HEK293 (cell line): ENCODE measurements at regions not wholly inside any gene's neighbourhood (a gene's known extent, or its start where the extent isn't known, plus 50 kb on each side); places are given as distances from the start of the nearest gene placed in this dataset.
"Not testable (repeated sequence)": the region's sequence is repeated elsewhere in the genome, so short reads cannot be mapped to it uniquely, and the experiment has no call there.

Source experiments
- CTCF ChIA-PET: fragments of 350-600 bp; formaldehyde crosslinking; extraction: SDS; loops from one replicate; lab custom pipeline; 2021; ENCODE audit warnings: antibody characterized with exemption; lab: Yijun Ruan, JAX
- POLR2A ChIA-PET: fragments of 300-600 bp; formaldehyde crosslinking; extraction: SDS; loops from one replicate; lab custom pipeline; 2020; ENCODE audit warnings: antibody characterized with exemption, inconsistent platforms; lab: Yijun Ruan, JAX
- H3K27ac ChIP-seq: fragments of 200-500 bp; sonication (Bioruptor generic); 2 replicates; pipeline ENCODE4 v1.5.1; 2014; ENCODE audit warnings: low read depth, low read length, control low read depth, inconsistent platforms; ENCODE audit errors: extremely low read depth
- H3K36me3 ChIP-seq, 2 experiments: fragments of 200-500 bp in 1 of 2; sonication (Bioruptor generic) in 1 of 2; 1 replicate in 1 of 2; 2 replicates in 1 of 2; pipeline ENCODE4 v1.5.1; 2014 to 2017; ENCODE audit warnings: inconsistent platforms in 2 of 2, low read length in 2 of 2; ENCODE audit not compliant: control insufficient read depth in 2 of 2, insufficient read depth in 1 of 2
- H3K4me1 ChIP-seq: fragments of 200-500 bp; sonication (Bioruptor generic); 2 replicates; pipeline ENCODE4 v1.5.1; 2014; ENCODE audit warnings: mild to moderate bottlenecking, low read length, inconsistent platforms; ENCODE audit not compliant: control insufficient read depth, insufficient read depth
- H3K4me3 ChIP-seq: 2 replicates; pipeline ENCODE4 v1.5.1; 2011; ENCODE audit warnings: low read depth, mild to moderate bottlenecking, control low read depth, low read length, moderate library complexity
- H3K9me3 ChIP-seq: fragments of 200-500 bp; sonication (Bioruptor generic); 2 replicates; pipeline ENCODE4 v1.5.1; 2014; ENCODE audit warnings: low read depth, low read length, inconsistent platforms; ENCODE audit not compliant: control insufficient read depth, insufficient read depth
- PRDM1 ChIP-seq: fragments of 450-650 bp; formaldehyde crosslinking; IDR thresholded peaks from 2 replicates; pipeline ENCODE4; 2016; ENCODE audit warnings: missing biosample characterization, missing genetic modification characterization
- ZNF335 ChIP-seq: fragments of 450-650 bp; formaldehyde crosslinking; conservative IDR thresholded peaks from 2 replicates; pipeline ENCODE4 v1.5.1; 2016; ENCODE audit warnings: missing biosample characterization, missing genetic modification characterization

- CTCF ChIA-PET, H3K9me3 ChIP-seq, POLR2A ChIA-PET, H3K4me3 ChIP-seq, H3K27ac ChIP-seq, H3K4me1 ChIP-seq, H3K36me3 ChIP-seq: not testable (repeated sequence)
- peak; percentile 94 for TF ChIP-seq PRDM1 (tag by site-specific recombination)
These were observed 237.0 kb downstream of the ZNF37A start for GRCh38 chr10:38331106-38331505.

DNA sequence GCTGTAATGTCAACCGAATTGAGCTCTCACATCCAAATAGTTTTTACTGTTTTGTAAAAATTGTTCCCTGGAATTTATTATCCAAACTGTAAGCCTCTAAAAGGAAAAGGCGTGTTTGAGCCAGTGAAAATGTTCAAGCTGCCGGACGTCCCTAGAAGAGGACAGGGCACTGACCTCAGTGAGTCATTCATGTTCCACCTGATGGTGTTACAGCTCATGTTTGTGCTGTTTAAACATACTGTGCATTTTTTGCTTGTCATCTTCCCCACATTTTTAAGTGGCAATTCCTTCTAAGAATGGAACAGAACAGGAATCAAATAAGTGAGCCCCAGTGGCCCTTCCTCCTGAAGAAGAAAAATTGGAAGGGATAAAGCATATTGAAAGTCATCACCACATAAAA, 239.6 kb downstream of the ZNF37A start:
- H3K4me3 ChIP-seq, CTCF ChIA-PET, H3K36me3 ChIP-seq, H3K27ac ChIP-seq, POLR2A ChIA-PET, H3K4me1 ChIP-seq, H3K9me3 ChIP-seq: not testable (repeated sequence)

DNA sequence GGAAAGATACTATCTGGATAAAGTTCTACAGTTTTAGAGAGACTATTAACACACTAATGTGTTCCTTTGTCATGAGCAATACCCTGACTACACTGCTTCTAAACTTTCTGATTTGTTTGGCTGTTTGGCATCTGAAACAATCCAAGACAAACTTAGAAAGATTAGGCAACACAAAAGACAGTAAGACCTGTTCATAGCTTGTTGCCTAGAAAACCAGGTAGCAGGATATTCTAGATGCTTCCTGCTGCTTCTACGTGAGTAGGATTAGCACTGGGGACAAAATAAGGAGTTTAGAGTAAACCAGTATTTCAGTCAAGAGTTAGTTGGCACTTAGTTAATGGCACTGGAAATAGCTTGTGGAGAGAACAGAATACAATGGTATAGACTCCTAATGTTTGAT, 256.5 kb downstream of the ZNF37A start:
- H3K4me3 ChIP-seq, H3K9me3 ChIP-seq, POLR2A ChIA-PET, H3K27ac ChIP-seq, H3K36me3 ChIP-seq, CTCF ChIA-PET, H3K4me1 ChIP-seq: not testable (repeated sequence)

DNA sequence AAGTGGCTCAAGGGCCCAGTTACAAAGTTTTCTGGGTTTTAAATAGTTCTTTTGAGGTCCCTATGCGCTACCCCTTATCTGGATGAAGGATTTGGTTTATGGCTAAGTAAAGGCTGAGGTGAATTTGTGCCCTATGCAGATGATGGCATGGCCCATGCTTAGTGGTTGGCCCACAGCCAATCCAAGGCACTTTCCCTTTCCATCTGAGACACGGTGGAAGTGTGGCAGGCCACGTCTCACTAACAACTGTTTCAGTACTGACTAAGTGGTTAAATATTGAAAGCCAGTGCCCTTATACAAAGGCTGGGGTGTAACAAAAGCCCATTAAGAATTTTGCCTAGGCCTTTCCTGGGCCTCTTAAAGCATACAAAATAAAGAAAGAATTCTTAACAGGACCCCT, 260.3 kb downstream of the ZNF37A start:
- H3K4me3 ChIP-seq, H3K36me3 ChIP-seq, CTCF ChIA-PET, H3K4me1 ChIP-seq, H3K9me3 ChIP-seq, POLR2A ChIA-PET, H3K27ac ChIP-seq: not testable (repeated sequence)

DNA sequence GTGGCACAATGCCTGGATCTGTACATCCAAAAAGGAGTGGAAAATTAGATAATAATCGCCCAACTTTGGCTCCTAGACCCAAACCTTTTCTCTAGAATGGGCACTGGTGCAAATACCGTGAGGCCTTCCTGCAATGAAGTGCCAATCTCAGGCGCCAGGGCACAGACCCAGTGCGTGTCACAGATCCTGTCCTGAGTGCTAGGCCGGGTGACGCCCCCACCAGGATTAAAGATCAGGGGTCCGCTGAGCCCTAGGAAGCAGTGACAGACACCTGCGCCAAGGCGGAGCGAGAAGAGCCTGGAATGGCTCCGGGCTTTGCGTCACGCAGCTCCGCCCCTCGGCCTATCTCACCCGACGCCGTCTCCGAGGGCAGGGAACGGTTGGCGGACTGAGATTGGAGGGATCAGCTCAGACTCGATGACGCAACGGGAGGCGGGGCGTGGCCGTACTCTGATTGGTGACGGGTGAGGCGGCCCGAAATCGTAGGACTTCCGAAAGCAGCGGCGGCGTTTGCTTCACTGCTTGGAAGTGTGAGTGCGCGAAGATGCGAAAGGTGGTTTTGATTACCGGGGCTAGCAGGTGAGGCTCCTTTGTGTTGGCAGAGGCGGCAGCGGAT, 261.9 kb downstream of the ZNF37A start:
- H3K36me3 ChIP-seq, H3K4me1 ChIP-seq, CTCF ChIA-PET: not testable (repeated sequence)
- 0 out of 2 replicates have a peak, but pooled peaks have one; percentile 28 for TF ChIP-seq ZNF335
- TF ChIP-seq, all 188 proteins: peak for 1; not testable (repeated sequence) for 187
- H3K9me3 ChIP-seq, H3K27ac ChIP-seq, POLR2A ChIA-PET: not testable (repeated sequence)
- H3K4me3 ChIP-seq, result peak overlapping the region; percentile 47

DNA sequence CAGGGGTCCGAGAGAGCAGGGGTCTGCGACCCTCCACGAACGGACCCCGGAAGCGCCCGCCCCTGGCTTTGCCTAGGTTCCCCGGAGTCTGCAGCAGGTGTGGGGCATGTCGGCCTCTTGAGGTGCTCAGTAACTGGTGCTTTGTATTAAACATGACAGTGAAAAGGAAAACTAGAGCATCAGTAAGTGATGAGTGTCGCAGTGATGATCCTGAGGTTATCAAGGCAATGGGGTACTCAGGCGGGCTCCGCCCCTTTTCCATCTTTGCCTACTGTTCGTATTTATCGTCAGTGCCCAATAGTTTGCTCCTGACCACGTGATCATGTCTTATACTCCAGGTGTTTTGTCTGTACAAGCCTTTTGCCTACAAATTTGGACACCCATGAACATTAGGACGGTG, 262.4 kb downstream of the ZNF37A start:
- H3K4me1 ChIP-seq, CTCF ChIA-PET, H3K27ac ChIP-seq, H3K9me3 ChIP-seq, POLR2A ChIA-PET: not testable (repeated sequence)
- H3K4me3 ChIP-seq, result peak overlapping the region; percentile 47
- H3K36me3 ChIP-seq, result peaks cover 3 to 12% of the 10 kb centered on the region in 2 experiments; a peak in 2 of 3 replicates

DNA sequence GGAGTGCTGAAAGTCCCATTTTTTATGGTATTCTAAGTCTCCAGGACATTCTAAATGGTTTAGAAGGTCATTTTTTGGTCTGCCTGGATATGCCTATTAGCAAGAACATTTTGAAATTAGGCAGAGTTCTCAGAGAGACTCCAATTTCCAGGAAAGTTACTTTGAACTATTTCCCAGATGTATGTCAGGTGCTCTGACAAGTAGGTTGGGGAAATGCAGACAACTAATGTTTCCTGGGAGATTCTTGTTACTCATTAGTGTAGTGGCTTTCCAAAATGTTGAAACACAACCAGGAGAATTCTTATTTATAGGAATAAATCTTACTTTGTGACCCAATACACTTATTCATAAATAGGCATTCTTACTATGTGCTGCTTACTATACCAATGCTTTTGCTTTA, 268.4 kb downstream of the ZNF37A start:
- H3K27ac ChIP-seq, POLR2A ChIA-PET, H3K9me3 ChIP-seq, CTCF ChIA-PET, H3K4me1 ChIP-seq, H3K4me3 ChIP-seq: not testable (repeated sequence)
- peaks cover 8 to 38% of the 10 kb centered on the region in 2 experiments; a peak in 2 of 3 replicates for H3K36me3 ChIP-seq

GRCh38 chr10:38364073-38364472, 269.9 kb downstream of the ZNF37A start:
- POLR2A ChIA-PET, H3K27ac ChIP-seq, H3K9me3 ChIP-seq, H3K4me1 ChIP-seq, CTCF ChIA-PET, H3K4me3 ChIP-seq: not testable (repeated sequence)
- H3K36me3 ChIP-seq, result peaks cover 4 to 39% of the 10 kb centered on the region in 2 experiments; a peak in 2 of 3 replicates
